Retinal pigment epithelial cell (primary cell): ENCODE measurements at regions not wholly inside any gene's neighbourhood (a gene's known extent, or its start where the extent isn't known, plus 50 kb on each side); places are given as distances from the start of the nearest gene placed in this dataset.

ENCODE experiments used
- DNase-seq: peaks from one replicate; pipeline ENCODE4 v3.0.0-alpha.2; 2010; ENCODE audit warnings: low read depth
- H3K4me3 ChIP-seq: 2 replicates; pipeline ENCODE4 v1.5.1; 2011; ENCODE audit warnings: mild to moderate bottlenecking, low read length, control low read depth, moderate library complexity
- CTCF ChIP-seq: conservative IDR thresholded peaks from 2 replicates; pipeline ENCODE4 v1.5.1; 2011; ENCODE audit warnings: low read depth, low read length, control low read depth, inconsistent platforms

- H3K4me3 ChIP-seq: no peak overlapping the region
- no peak for TF ChIP-seq CTCF
- no peak for DNase-seq
Measured at GRCh38 chr1:195065437-195065836, 1542.8 kb downstream of the KCNT2 start.

DNA sequence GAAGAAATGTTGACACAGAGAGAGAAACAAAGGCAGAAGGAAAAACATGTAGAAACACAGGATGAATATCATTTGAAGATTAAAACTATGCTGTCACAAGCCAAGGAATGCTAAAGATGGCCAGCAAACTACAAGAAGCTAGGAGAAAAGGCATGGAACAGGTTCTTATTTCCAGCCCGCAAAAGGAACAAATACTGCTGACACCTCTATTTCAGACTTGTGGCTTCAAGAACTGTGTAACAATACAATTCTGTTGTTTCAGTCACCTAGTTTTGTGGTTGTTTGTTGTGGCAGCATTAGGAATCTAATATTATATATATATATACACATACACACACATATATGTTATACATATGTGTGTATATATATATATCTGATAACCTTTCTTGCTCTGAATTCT is 1543.9 kb downstream of the KCNT2 start:
- no peak for DNase-seq
- TF ChIP-seq CTCF: no peak
- no peak overlapping the region for H3K4me3 ChIP-seq

- TF ChIP-seq CTCF: no peak
- DNase-seq: no peak
Measured at GRCh38 chr1:195054217-195054687, 1554.0 kb downstream of the KCNT2 start.

GRCh38 chr1:195053478-195053877 is 1554.8 kb downstream of the KCNT2 start:
- no peak for TF ChIP-seq CTCF
- no peak overlapping the region for H3K4me3 ChIP-seq
- DNase-seq: no peak

More at GRCh38 chr1:195054217-195054687, 1554.0 kb downstream of the KCNT2 start:
- no peak overlapping the region for H3K4me3 ChIP-seq

- no peak for DNase-seq
- H3K4me3 ChIP-seq: no peak overlapping the region
- TF ChIP-seq CTCF: no peak
Measured at GRCh38 chr1:195047772-195048171, 1560.5 kb downstream of the KCNT2 start.

DNA sequence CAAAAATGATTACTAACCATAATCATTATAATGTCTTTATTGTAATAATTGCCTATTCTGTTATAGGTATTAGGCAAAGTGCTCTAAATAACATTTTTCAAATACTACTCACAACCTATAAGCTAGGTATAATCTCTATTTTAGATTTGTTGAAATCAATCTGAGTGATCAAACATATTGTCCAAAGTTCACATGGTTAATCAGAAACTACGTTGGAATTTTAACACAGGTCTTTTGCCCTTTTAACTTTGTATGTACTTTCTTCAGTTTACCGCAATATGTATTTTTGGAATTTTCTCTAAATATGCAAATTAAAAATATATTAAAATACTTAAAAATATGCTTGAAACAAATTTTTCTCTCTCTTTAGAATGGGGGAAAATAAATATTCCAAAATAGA is 1563.2 kb downstream of the KCNT2 start:
- no peak for TF ChIP-seq CTCF
- no peak for DNase-seq

DNA sequence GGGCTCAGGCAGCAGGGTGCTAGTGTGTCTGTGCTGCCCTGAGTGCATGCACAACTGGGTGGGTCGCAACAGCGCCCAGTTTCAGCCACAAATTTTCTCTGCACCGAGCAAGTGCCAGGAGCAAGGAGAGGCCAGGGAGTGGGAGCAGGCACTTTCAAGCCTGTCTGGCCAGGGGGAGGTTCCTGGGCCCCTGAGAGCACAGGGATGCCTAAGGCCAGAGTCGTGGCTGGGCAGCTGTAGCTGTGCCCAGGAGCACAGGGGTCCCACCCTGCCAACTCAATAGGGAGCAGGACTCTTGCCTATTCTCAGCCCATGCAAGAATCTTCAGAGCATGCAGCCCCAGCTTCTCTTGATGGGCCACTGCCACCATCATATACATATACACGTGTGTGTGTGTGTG is 1577.4 kb downstream of the KCNT2 start:
- no peak overlapping the region for H3K4me3 ChIP-seq
- no peak for DNase-seq
- no peak for TF ChIP-seq CTCF

More for the DNA sequence above, 1563.2 kb downstream of the KCNT2 start:
- no peak overlapping the region for H3K4me3 ChIP-seq
